Left renal pelvis (tissue), 4 donors: ENCODE measurements at regions not wholly inside any gene's neighbourhood (a gene's known extent, or its start where the extent isn't known, plus 50 kb on each side); places are given as distances from the start of the nearest gene placed in this dataset.

Experiments
- DNase-seq, 4 donors: peaks; one replicate each; pipeline ENCODE4 v3.0.0-alpha.2; 2013; ENCODE audit warnings: low read depth in 4 of 4, low spot score in 3 of 4

- DNase-seq, result peak in 1 of 4 donors; percentile 37
Observed at GRCh38 chr1:34590211-34590623, 164.6 kb upstream of the GJB5 start.

GRCh38 chr1:34591751-34592629 lies 162.9 kb upstream of the GJB5 start:
- no peak for DNase-seq

- peak; percentile 19 to 54 (median 43) for DNase-seq
Observed at GRCh38 chr1:34597877-34598514, 156.9 kb upstream of the GJB5 start.

GRCh38 chr1:34602907-34603306 lies 151.9 kb upstream of the GJB5 start:
- DNase-seq, result no peak

GRCh38 chr1:34603594-34603993 lies 151.3 kb upstream of the GJB5 start:
- DNase-seq, result no peak

GRCh38 chr1:34606504-34606903 lies 148.3 kb upstream of the GJB5 start:
- no peak for DNase-seq

- DNase-seq, result no peak
Observed at GRCh38 chr1:34610063-34610462, 144.8 kb upstream of the GJB5 start.

GRCh38 chr1:34611571-34611970 lies 143.3 kb upstream of the GJB5 start:
- DNase-seq, result no peak

GRCh38 chr1:34612091-34612827 lies 142.6 kb upstream of the GJB5 start:
- no peak for DNase-seq

GRCh38 chr1:34617321-34618118 lies 137.3 kb upstream of the GJB5 start:
- no peak for DNase-seq

GRCh38 chr1:34618381-34618780 lies 136.5 kb upstream of the GJB5 start:
- no peak for DNase-seq

GRCh38 chr1:34619256-34619655 lies 135.6 kb upstream of the GJB5 start:
- no peak for DNase-seq

- DNase-seq, result no peak
Observed at GRCh38 chr1:34621916-34622315, 132.9 kb upstream of the GJB5 start.

- DNase-seq, result no peak
Observed at GRCh38 chr1:34625521-34626015, 129.3 kb upstream of the GJB5 start.

GRCh38 chr1:34627465-34628240 lies 127.2 kb upstream of the GJB5 start:
- no peak for DNase-seq

GRCh38 chr1:34631126-34631525 lies 123.7 kb upstream of the GJB5 start:
- DNase-seq, result no peak

- DNase-seq, result no peak
Observed at GRCh38 chr1:34639701-34640100, 115.1 kb upstream of the GJB5 start.

GRCh38 chr1:34640654-34641401 lies 114.0 kb upstream of the GJB5 start:
- DNase-seq, result no peak

GRCh38 chr1:34642679-34643078 lies 112.2 kb upstream of the GJB5 start:
- no peak for DNase-seq
